GM23338 (cell line): ENCODE measurements at regions not wholly inside any gene's neighbourhood (a gene's known extent, or its start where the extent isn't known, plus 50 kb on each side); places are given as distances from the start of the nearest gene placed in this dataset.

Experiments used
- CREB1 ChIP-seq: fragments of 250-450 bp; sonication (Bioruptor Pico); IDR thresholded peaks from 2 replicates; pipeline ENCODE4 v1.5.0; 2020; ENCODE audit warnings: low read depth, mild to moderate bottlenecking, moderate library complexity
- EZH2 ChIP-seq: fragments of 200-600 bp; sonication (generic); IDR thresholded peaks from one replicate; pipeline ENCODE4 v1.8.0; 2017; ENCODE audit warnings: antibody characterized with exemption, mild to moderate bottlenecking, low read depth; ENCODE audit not compliant: unreplicated experiment
- EZH2phosphoT487 ChIP-seq: fragments of 200-600 bp; sonication (generic); IDR thresholded peaks from one replicate; pipeline ENCODE4 v1.8.1; 2018; ENCODE audit warnings: antibody characterized with exemption; ENCODE audit not compliant: unreplicated experiment
- JUNB ChIP-seq: IDR thresholded peaks from one replicate; pipeline ENCODE4 v1.6.1; 2016; ENCODE audit warnings: antibody characterized with exemption; ENCODE audit not compliant: unreplicated experiment
- TF ChIP-seq, protein P1 (sequence below), 2 experiments: fragments of 200-600 bp in 1 of 2; sonication (generic) in 1 of 2; conservative IDR thresholded peaks; 2 replicates each; pipeline versions ENCODE4 v1.5.1 to v1.6.1; 2016 to 2017; ENCODE audit warnings: antibody characterized with exemption in 2 of 2, low read depth in 2 of 2, mild to moderate bottlenecking in 2 of 2, moderate library complexity in 1 of 2
- TF ChIP-seq, protein P2 (sequence below): IDR thresholded peaks from one replicate; pipeline ENCODE4 v1.6.1; 2018; ENCODE audit warnings: antibody characterized with exemption; ENCODE audit not compliant: unreplicated experiment
- TF ChIP-seq, protein P3 (sequence below): IDR thresholded peaks from 2 replicates; pipeline ENCODE4 v1.6.1; 2016; ENCODE audit warnings: antibody characterized with exemption

DNA sequence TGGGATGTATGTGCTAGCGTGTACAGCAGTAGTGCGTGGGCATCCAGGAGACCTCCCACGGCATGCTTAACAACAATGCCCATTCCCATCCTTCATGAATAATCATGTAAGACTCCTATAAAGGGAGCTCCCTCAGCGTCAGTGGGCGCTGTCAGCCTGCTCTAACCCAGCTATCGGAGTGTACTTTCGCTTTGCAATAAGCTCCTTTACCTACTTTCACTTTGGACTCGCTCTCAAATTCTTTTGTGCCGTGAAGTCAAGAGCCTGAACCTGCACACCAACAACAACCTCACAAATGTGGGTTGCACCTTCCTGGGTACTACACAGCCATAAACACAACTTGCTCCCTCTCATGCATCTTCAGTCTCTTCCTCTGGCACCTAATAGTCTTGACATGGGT lies 114.8 kb upstream of the PAXBP1 start:
- no peak for TF ChIP-seq EZH2phosphoT487
- TF ChIP-seq, protein P1, sequence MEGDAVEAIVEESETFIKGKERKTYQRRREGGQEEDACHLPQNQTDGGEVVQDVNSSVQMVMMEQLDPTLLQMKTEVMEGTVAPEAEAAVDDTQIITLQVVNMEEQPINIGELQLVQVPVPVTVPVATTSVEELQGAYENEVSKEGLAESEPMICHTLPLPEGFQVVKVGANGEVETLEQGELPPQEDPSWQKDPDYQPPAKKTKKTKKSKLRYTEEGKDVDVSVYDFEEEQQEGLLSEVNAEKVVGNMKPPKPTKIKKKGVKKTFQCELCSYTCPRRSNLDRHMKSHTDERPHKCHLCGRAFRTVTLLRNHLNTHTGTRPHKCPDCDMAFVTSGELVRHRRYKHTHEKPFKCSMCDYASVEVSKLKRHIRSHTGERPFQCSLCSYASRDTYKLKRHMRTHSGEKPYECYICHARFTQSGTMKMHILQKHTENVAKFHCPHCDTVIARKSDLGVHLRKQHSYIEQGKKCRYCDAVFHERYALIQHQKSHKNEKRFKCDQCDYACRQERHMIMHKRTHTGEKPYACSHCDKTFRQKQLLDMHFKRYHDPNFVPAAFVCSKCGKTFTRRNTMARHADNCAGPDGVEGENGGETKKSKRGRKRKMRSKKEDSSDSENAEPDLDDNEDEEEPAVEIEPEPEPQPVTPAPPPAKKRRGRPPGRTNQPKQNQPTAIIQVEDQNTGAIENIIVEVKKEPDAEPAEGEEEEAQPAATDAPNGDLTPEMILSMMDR (conservative IDR thresholded peaks at IDR 0.05; ENCODE audit: low read depth in 2 of 2), result no peak
- TF ChIP-seq EZH2, result no peak
- TF ChIP-seq, protein P2, sequence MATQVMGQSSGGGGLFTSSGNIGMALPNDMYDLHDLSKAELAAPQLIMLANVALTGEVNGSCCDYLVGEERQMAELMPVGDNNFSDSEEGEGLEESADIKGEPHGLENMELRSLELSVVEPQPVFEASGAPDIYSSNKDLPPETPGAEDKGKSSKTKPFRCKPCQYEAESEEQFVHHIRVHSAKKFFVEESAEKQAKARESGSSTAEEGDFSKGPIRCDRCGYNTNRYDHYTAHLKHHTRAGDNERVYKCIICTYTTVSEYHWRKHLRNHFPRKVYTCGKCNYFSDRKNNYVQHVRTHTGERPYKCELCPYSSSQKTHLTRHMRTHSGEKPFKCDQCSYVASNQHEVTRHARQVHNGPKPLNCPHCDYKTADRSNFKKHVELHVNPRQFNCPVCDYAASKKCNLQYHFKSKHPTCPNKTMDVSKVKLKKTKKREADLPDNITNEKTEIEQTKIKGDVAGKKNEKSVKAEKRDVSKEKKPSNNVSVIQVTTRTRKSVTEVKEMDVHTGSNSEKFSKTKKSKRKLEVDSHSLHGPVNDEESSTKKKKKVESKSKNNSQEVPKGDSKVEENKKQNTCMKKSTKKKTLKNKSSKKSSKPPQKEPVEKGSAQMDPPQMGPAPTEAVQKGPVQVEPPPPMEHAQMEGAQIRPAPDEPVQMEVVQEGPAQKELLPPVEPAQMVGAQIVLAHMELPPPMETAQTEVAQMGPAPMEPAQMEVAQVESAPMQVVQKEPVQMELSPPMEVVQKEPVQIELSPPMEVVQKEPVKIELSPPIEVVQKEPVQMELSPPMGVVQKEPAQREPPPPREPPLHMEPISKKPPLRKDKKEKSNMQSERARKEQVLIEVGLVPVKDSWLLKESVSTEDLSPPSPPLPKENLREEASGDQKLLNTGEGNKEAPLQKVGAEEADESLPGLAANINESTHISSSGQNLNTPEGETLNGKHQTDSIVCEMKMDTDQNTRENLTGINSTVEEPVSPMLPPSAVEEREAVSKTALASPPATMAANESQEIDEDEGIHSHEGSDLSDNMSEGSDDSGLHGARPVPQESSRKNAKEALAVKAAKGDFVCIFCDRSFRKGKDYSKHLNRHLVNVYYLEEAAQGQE, result no peak
- no peak for TF ChIP-seq JUNB
- TF ChIP-seq CREB1 (CRISPR knock-in tag), result no peak
- TF ChIP-seq, protein P3, sequence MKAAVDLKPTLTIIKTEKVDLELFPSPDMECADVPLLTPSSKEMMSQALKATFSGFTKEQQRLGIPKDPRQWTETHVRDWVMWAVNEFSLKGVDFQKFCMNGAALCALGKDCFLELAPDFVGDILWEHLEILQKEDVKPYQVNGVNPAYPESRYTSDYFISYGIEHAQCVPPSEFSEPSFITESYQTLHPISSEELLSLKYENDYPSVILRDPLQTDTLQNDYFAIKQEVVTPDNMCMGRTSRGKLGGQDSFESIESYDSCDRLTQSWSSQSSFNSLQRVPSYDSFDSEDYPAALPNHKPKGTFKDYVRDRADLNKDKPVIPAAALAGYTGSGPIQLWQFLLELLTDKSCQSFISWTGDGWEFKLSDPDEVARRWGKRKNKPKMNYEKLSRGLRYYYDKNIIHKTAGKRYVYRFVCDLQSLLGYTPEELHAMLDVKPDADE, result no peak
